ENCODE measurements at regions not wholly inside any gene's neighbourhood (a gene's known extent, or its start where the extent isn't known, plus 50 kb on each side); places are given as distances from the start of the nearest gene placed in this dataset.

- TF ChIP-seq ATF3 (IDR thresholded peaks at IDR 0.05): no peak
Measured at GRCh38 chr7:68324621-68325020, 1273.7 kb upstream of the AUTS2 start (continued).

GRCh38 chr7:68334216-68334615, 1264.1 kb upstream of the AUTS2 start:
- Histone ChIP-seq H3K9ac (ENCODE audit: low read depth in 1 of 2, low read length in 2 of 2) (no peak overlapping the region), H3K9me3 (ENCODE audit: control insufficient read depth in 4 of 4, low read length in 3 of 4) (peaks cover 0 to 17% (median 9%) of the 10 kb centered on the region in 4 donors)

More at GRCh38 chr7:68334216-68334615, 1264.1 kb upstream of the AUTS2 start:
- no peak overlapping the region for H3K27ac ChIP-seq (ENCODE audit: low read depth in 1 of 2, low read length in 2 of 2)
- 94% methylated on average over 3 of the region's 3 CpGs for WGBS
- H3K36me3 ChIP-seq (ENCODE audit: control insufficient read depth in 4 of 4, insufficient read depth in 3 of 4, low read depth in 1 of 4, low read length in 3 of 4): no peaks in the 10 kb centered on the region
- H3K4me1 ChIP-seq (ENCODE audit: control insufficient read depth in 4 of 4, insufficient read depth in 4 of 4, low read length in 3 of 4): no peaks in the 10 kb centered on the region
- H3K4me3 ChIP-seq (ENCODE audit: low read depth in 1 of 3, low read length in 3 of 3): no peak overlapping the region
- no peak for TF ChIP-seq RAD21 (IDR thresholded peaks at IDR 0.05)
- no peak for TF ChIP-seq SP1 (IDR thresholded peaks at IDR 0.05)
- no peak for TF ChIP-seq ZBTB33 (IDR thresholded peaks at IDR 0.05)
- no peak for TF ChIP-seq CTCF (IDR thresholded peaks at IDR 0.05; ENCODE audit: low read depth, low read length, missing input control)
- TF ChIP-seq HNF4A (conservative IDR thresholded peaks at IDR 0.05): no peak
- TF ChIP-seq JUND (IDR thresholded peaks at IDR 0.05): no peak
- TF ChIP-seq ATF3 (IDR thresholded peaks at IDR 0.05): no peak
- TF ChIP-seq YY1 (IDR thresholded peaks at IDR 0.05): no peak
- no peak for TF ChIP-seq NR2F2 (IDR thresholded peaks at IDR 0.05)
- TF ChIP-seq FOXA1 (IDR thresholded peaks at IDR 0.05): no peak
- TF ChIP-seq RXRA (IDR thresholded peaks at IDR 0.05): no peak
- TF ChIP-seq EGR1 (IDR thresholded peaks at IDR 0.05; ENCODE audit: low read depth in 2 of 2): no peak
- no peak for TF ChIP-seq MAX (IDR thresholded peaks at IDR 0.05)
- no peak for TF ChIP-seq TAF1 (conservative IDR thresholded peaks at IDR 0.05)
- no peaks in the 10 kb centered on the region for H3K27me3 ChIP-seq (ENCODE audit: control insufficient read depth in 4 of 4, insufficient read depth in 4 of 4, low read length in 3 of 4)
- DNase-seq (ENCODE audit: low spot score): no peak
